ENCODE measurements at regions not wholly inside any gene's neighbourhood (a gene's known extent, or its start where the extent isn't known, plus 50 kb on each side); places are given as distances from the start of the nearest gene placed in this dataset.

DNA sequence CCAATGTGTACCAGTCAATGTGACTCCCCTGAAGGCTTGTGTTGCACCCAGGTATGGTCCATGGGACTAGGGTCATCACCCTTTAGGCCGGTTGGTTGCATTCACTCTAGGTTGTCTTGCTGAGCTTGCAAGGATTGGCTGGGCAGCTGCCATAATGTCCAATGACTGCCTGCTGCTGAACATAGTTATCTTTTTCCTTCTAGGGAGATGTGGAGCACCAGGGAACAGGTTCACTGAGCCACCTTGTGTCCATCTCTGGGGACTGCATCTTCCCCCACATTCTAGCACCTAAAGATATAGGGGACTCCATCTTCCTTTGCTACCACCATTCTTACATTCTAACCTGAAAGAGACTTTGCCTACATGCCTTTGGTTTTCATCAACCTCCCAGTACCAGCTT is 580.4 kb upstream of the TBL1XR1 start:
- no peak for TF ChIP-seq POLR2A (IDR thresholded peaks at IDR 0.05)
- TF ChIP-seq, protein P1, sequence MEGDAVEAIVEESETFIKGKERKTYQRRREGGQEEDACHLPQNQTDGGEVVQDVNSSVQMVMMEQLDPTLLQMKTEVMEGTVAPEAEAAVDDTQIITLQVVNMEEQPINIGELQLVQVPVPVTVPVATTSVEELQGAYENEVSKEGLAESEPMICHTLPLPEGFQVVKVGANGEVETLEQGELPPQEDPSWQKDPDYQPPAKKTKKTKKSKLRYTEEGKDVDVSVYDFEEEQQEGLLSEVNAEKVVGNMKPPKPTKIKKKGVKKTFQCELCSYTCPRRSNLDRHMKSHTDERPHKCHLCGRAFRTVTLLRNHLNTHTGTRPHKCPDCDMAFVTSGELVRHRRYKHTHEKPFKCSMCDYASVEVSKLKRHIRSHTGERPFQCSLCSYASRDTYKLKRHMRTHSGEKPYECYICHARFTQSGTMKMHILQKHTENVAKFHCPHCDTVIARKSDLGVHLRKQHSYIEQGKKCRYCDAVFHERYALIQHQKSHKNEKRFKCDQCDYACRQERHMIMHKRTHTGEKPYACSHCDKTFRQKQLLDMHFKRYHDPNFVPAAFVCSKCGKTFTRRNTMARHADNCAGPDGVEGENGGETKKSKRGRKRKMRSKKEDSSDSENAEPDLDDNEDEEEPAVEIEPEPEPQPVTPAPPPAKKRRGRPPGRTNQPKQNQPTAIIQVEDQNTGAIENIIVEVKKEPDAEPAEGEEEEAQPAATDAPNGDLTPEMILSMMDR (IDR thresholded peaks at IDR 0.05): peak; percentile 64 to 71 (median 70)
